HepG2 (cell line): ENCODE measurements at regions not wholly inside any gene's neighbourhood (a gene's known extent, or its start where the extent isn't known, plus 50 kb on each side); places are given as distances from the start of the nearest gene placed in this dataset.
A peak's percentile ranks its signal among the peaks of the same experiment; 100 is the strongest.

Experiments
- ATAC-seq: fragments of 200-7000 bp; cut with Tn5 transposase; 3 replicates; pipeline ENCODE4 v1.9.1; 2020; ENCODE audit warnings: mild to moderate bottlenecking, moderate library complexity
- BruUV-seq: library from RNA; stranded (reverse); fragments of 400-500 nt; replicated peaks from 2 replicates; lab custom pipeline; 2021; lab: Mats Ljungman, UMichigan
- CTCF ChIA-PET: fragments of 300-600 bp; formaldehyde crosslinking; extraction: SDS; loops from one replicate; lab custom pipeline; 2021; ENCODE audit warnings: low total read pairs, inconsistent platforms, low intra/inter-chr PET ratio; lab: Yijun Ruan, JAX
- POLR2A ChIA-PET: fragments of 350-600 bp; sonication (Branson Sonifier 250); formaldehyde crosslinking; loops from one replicate; lab custom pipeline; 2020; ENCODE audit warnings: antibody characterized with exemption, inconsistent platforms; lab: Yijun Ruan, JAX
- DNase-seq: peaks from one replicate; pipeline ENCODE4 v3.0.0-alpha.2; 2015; ENCODE audit warnings: low spot score
- FAIRE-seq: peaks from 3 replicates; lab custom pipeline; 2011; peaks lifted over from hg19 to GRCh38; lab: Jason Lieb, UNC
- H2AFZ ChIP-seq: one replicate; pipeline ENCODE4 v1.6.1; 2011; ENCODE audit warnings: low read length, inconsistent platforms
- H3K27ac ChIP-seq: fragments of 300-600 bp; 3 replicates; pipeline ENCODE4 v1.8.0; 2011; ENCODE audit warnings: mixed run types, mild to moderate bottlenecking, mixed read lengths, low read length, inconsistent platforms; ENCODE audit not compliant: insufficient read depth; ENCODE audit errors: extremely low read length
- H3K27me3 ChIP-seq, 2 experiments: fragments of 200-600 bp in 1 of 2; 2 replicates in 1 of 2; 3 replicates in 1 of 2; pipeline versions ENCODE4 v1.6.0 to v1.8.0; 2011; ENCODE audit warnings: low read length in 2 of 2, mild to moderate bottlenecking in 2 of 2, moderate library complexity in 2 of 2, inconsistent platforms in 1 of 2; ENCODE audit not compliant: insufficient read depth in 2 of 2, control insufficient read depth in 1 of 2
- H3K36me3 ChIP-seq, 2 experiments: fragments of 200-600 bp in 1 of 2; replicated peaks in 1 of 2; 2 replicates in 1 of 2; 3 replicates in 1 of 2; pipeline versions ENCODE4 v1.5.1 to v1.8.0; 2011; ENCODE audit warnings: low read length in 2 of 2, inconsistent platforms in 1 of 2; ENCODE audit not compliant: insufficient read depth in 2 of 2, control insufficient read depth in 1 of 2
- H3K4me1 ChIP-seq: 2 replicates; pipeline ENCODE4 v1.5.1; 2012; ENCODE audit warnings: low read length, inconsistent platforms; ENCODE audit not compliant: insufficient read depth
- H3K4me2 ChIP-seq: 2 replicates; pipeline ENCODE4 v1.6.0; 2011; ENCODE audit warnings: low read depth, low read length, inconsistent platforms
- H3K4me3 ChIP-seq, 3 experiments: fragments of 200-600 bp in 1 of 3; sonication (generic), shearing (Covaris generic) in 1 of 3; replicated peaks in 1 of 3; 2 replicates each; pipeline ENCODE4 v1.5.1; 2011 to 2016; ENCODE audit warnings: low read length in 3 of 3, inconsistent platforms in 2 of 3, low read depth in 2 of 3, mild to moderate bottlenecking in 2 of 3, control low read depth in 1 of 3, mixed read lengths in 1 of 3; ENCODE audit not compliant: insufficient read depth in 1 of 3
- H3K79me2 ChIP-seq: one replicate; pipeline ENCODE4 v1.6.1; 2011; ENCODE audit warnings: low read length, inconsistent platforms; ENCODE audit not compliant: insufficient read depth
- H3K9ac ChIP-seq: 2 replicates; pipeline ENCODE4 v1.6.0; 2011; ENCODE audit warnings: mild to moderate bottlenecking, low read depth, low read length, inconsistent platforms; ENCODE audit not compliant: insufficient read depth
- H3K9me3 ChIP-seq: 2 replicates; pipeline ENCODE4 v1.5.1; 2012; ENCODE audit warnings: mild to moderate bottlenecking, low read length
- H4K20me1 ChIP-seq: 2 replicates; pipeline ENCODE4 v1.6.0; 2011; ENCODE audit warnings: inconsistent platforms, mild to moderate bottlenecking, low read length, moderate library complexity; ENCODE audit not compliant: insufficient read depth
- NCOA2 ChIP-seq: sonication (generic); formaldehyde crosslinking; IDR thresholded peaks from 2 replicates; pipeline ENCODE4 v1.8.0; 2022; ENCODE audit warnings: inconsistent platforms
- NFYB ChIP-seq: sonication (generic); formaldehyde crosslinking; IDR thresholded peaks from 2 replicates; pipeline ENCODE4 v1.4.0; 2020; ENCODE audit warnings: missing genetic modification reagents
- RAD51 ChIP-seq: fragments of 450-650 bp; IDR thresholded peaks from 2 replicates; pipeline ENCODE4 v1.6.1; 2016; ENCODE audit warnings: borderline replicate concordance
- ZNF556 ChIP-seq: sonication (generic); formaldehyde crosslinking; IDR thresholded peaks from 2 replicates; pipeline ENCODE4 v1.4.0; 2020; ENCODE audit warnings: mild to moderate bottlenecking, missing genetic modification reagents, borderline replicate concordance
- WGBS: methylation state at CpG from one replicate; pipeline ENCODE4 v1.1.6; 2017; ENCODE audit warnings: low lambda C conversion rate; 5-methylcytosine and 5-hydroxymethylcytosine counted together
- in situ Hi-C: cut with HindIII; loops from 2 replicates; pipeline ENCODE4 v1.10.0; 2017; ENCODE audit warnings: low pct_unique_long_range_greater_than_20kb; ENCODE audit not compliant: extremely low pct_ligation_motif_present
- intact Hi-C: fragments of 100-400 bp; cut with micrococcal nuclease; formaldehyde crosslinking; loops from one replicate; pipeline ENCODE4 v1.10.0; 2022; ENCODE audit not compliant: unreplicated experiment

GRCh38 chr15:23881291-23881690, 194.2 kb upstream of the NDN start:
- Histone ChIP-seq H2AFZ (no peak overlapping the region), H3K36me3 (no peaks in the 10 kb centered on the region), H3K4me2 (no peak overlapping the region), H3K9ac (no peak overlapping the region), H3K9me3 (no peaks in the 10 kb centered on the region), H3K27ac (no peak overlapping the region), H4K20me1 (no peaks in the 10 kb centered on the region), H3K27me3 (no peaks in the 10 kb centered on the region; a peak in 1 of 5 replicates), H3K4me1 (no peaks in the 10 kb centered on the region), H3K79me2 (no peaks in the 10 kb centered on the region), H3K4me3 (no peak overlapping the region)
- no peak for DNase-seq
- no peak for FAIRE-seq
- WGBS, result 4% methylated on average over 3 of the region's 9 CpGs
- BruUV-seq, result no TSS peak
- ChIA-PET POLR2A (no interaction called here), CTCF (no interaction called here)
- no peak for ATAC-seq
- intact Hi-C loops (no loop called here), in situ Hi-C loops (no loop called here)
- no peak for TF ChIP-seq NCOA2
- TF ChIP-seq NFYB, result peak; percentile 26; the same call in 1 of the 2 replicates

- 1% methylated on average over 2 of the region's 2 CpGs for WGBS
- intact Hi-C loops, result no loop called here
- no TSS peak for BruUV-seq
These were observed 203.1 kb upstream of the NDN start for GRCh38 chr15:23890218-23890617.

More at GRCh38 chr15:23890218-23890617, 203.1 kb upstream of the NDN start:
- Histone ChIP-seq H2AFZ (no peak overlapping the region), H3K4me2 (no peak overlapping the region), H3K9me3 (no peaks in the 10 kb centered on the region; the same call in 1 of the 2 replicates), H4K20me1 (no peaks in the 10 kb centered on the region), H3K4me1 (no peaks in the 10 kb centered on the region), H3K36me3 (no peaks in the 10 kb centered on the region), H3K27me3 (no peaks in the 10 kb centered on the region), H3K27ac (no peak overlapping the region), H3K4me3 (no peak overlapping the region), H3K9ac (no peak overlapping the region), H3K79me2 (no peaks in the 10 kb centered on the region)
- DNase-seq, result no peak
- ATAC-seq, result no peak
- TF ChIP-seq RAD51, result peak; percentile 67; the same call in 1 of the 2 replicates
- no peak for TF ChIP-seq ZNF556 (CRISPR knock-in tag)
- CTCF ChIA-PET, result no interaction called here
- POLR2A ChIA-PET, result no interaction called here
- in situ Hi-C loops, result no loop called here
- no peak for FAIRE-seq
